GM21786 (cell line): ENCODE measurements at regions not wholly inside any gene's neighbourhood (a gene's known extent, or its start where the extent isn't known, plus 50 kb on each side); places are given as distances from the start of the nearest gene placed in this dataset.
"Not testable (repeated sequence)": the region's sequence is repeated elsewhere in the genome, so short reads cannot be mapped to it uniquely, and the experiment has no call there.

ENCODE experiments used
- ATAC-seq: cut with Tn5 transposase; IDR thresholded peaks from one replicate; pipeline ENCODE4 v1.9.1; 2021; ENCODE audit not compliant: unreplicated experiment

- not testable (repeated sequence) for ATAC-seq
These were observed 54.1 kb upstream of the NBPF9 start for GRCh38 chr1:149157409-149157808.

- not testable (repeated sequence) for ATAC-seq
These were observed 55.0 kb upstream of the NBPF9 start for GRCh38 chr1:149158308-149158707.

- ATAC-seq: not testable (repeated sequence)
These were observed 59.7 kb upstream of the NBPF9 start for GRCh38 chr1:149163063-149163444.

- not testable (repeated sequence) for ATAC-seq
These were observed 71.4 kb upstream of the NBPF9 start for GRCh38 chr1:149174765-149175164.

GRCh38 chr1:149175812-149176211 lies 72.5 kb upstream of the NBPF9 start:
- not testable (repeated sequence) for ATAC-seq

GRCh38 chr1:149176453-149177316 lies 73.3 kb upstream of the NBPF9 start:
- ATAC-seq: not testable (repeated sequence)

GRCh38 chr1:149190742-149191141 lies 87.4 kb upstream of the NBPF9 start:
- ATAC-seq: not testable (repeated sequence)

- ATAC-seq: not testable (repeated sequence)
These were observed 93.3 kb upstream of the NBPF9 start for GRCh38 chr1:149196651-149197050.

GRCh38 chr1:149200567-149200966 lies 97.2 kb upstream of the NBPF9 start:
- not testable (repeated sequence) for ATAC-seq

GRCh38 chr1:149202283-149202682 lies 98.9 kb upstream of the NBPF9 start:
- ATAC-seq: not testable (repeated sequence)

- not testable (repeated sequence) for ATAC-seq
These were observed 101.0 kb upstream of the NBPF9 start for GRCh38 chr1:149204396-149204795.

GRCh38 chr1:149208836-149209235 lies 105.5 kb upstream of the NBPF9 start:
- not testable (repeated sequence) for ATAC-seq

GRCh38 chr1:149211757-149212420 lies 108.5 kb upstream of the NBPF9 start:
- peak; percentile 83 for ATAC-seq

- not testable (repeated sequence) for ATAC-seq
These were observed 109.6 kb upstream of the NBPF9 start for GRCh38 chr1:149212946-149213345.

GRCh38 chr1:149213673-149214072 lies 110.3 kb upstream of the NBPF9 start:
- ATAC-seq: not testable (repeated sequence)

GRCh38 chr1:149218080-149218988 lies 115.0 kb upstream of the NBPF9 start:
- not testable (repeated sequence) for ATAC-seq

GRCh38 chr1:149219539-149219938 lies 116.2 kb upstream of the NBPF9 start:
- ATAC-seq: not testable (repeated sequence)

- ATAC-seq: not testable (repeated sequence)
These were observed 117.2 kb upstream of the NBPF9 start for GRCh38 chr1:149220463-149221074.

- not testable (repeated sequence) for ATAC-seq
These were observed 124.7 kb upstream of the NBPF9 start for GRCh38 chr1:149227933-149228665.
